ENCODE measurements at regions not wholly inside any gene's neighbourhood (a gene's known extent, or its start where the extent isn't known, plus 50 kb on each side); places are given as distances from the start of the nearest gene placed in this dataset.

GRCh38 chr13:105213512-105213911, 1322.0 kb downstream of the EFNB2 start:
- DNase-seq (ENCODE audit: low read depth, low spot score) (no peak), ATAC-seq (no peak)
- TF ChIP-seq EZH2phosphoT487 (IDR thresholded peaks at IDR 0.05; ENCODE audit: borderline replicate concordance) (no peak), EZH2 (IDR thresholded peaks at IDR 0.05) (no peak), EGR1 (IDR thresholded peaks at IDR 0.05; ENCODE audit: low read depth) (no peak), POLR2A (IDR thresholded peaks at IDR 0.05; ENCODE audit: borderline replicate concordance, extremely low read depth, insufficient read depth, insufficient read length) (no peak), REST (IDR thresholded peaks at IDR 0.05; ENCODE audit: low read depth) (no peak), ZBTB33 (IDR thresholded peaks at IDR 0.05; ENCODE audit: extremely low read depth, insufficient replicate concordance, low read length) (no peak), MAX (IDR thresholded peaks at IDR 0.05) (no peak), CTCF (IDR thresholded peaks at IDR 0.05 in 2 of 3, conservative IDR thresholded peaks at IDR 0.05 in 1 of 3; ENCODE audit: borderline replicate concordance in 1 of 3, insufficient read depth in 1 of 3, low read depth in 2 of 3, low read length in 2 of 3) (no peak), SIN3A (IDR thresholded peaks at IDR 0.05; ENCODE audit: low read depth) (no peak), YY1 (IDR thresholded peaks at IDR 0.05; ENCODE audit: extremely low read depth, insufficient replicate concordance, low read depth, low read length) (no peak), ZNF274 (IDR thresholded peaks at IDR 0.05; ENCODE audit: low read depth, low read length) (no peak), POLR2AphosphoS5 (IDR thresholded peaks at IDR 0.05; ENCODE audit: low read depth, low read length) (no peak), ZFX (IDR thresholded peaks at IDR 0.05) (no peak), SRF (IDR thresholded peaks at IDR 0.05; ENCODE audit: low read depth) (no peak), JUND (IDR thresholded peaks at IDR 0.05) (no peak)
- Histone ChIP-seq H3K4me3 (replicated peaks in 1 of 2; ENCODE audit: low read depth in 1 of 2, low read length in 2 of 2) (no peak overlapping the region), H3K27me3 (ENCODE audit: insufficient read depth, low read length) (no peaks in the 10 kb centered on the region), H3K9me3 (ENCODE audit: control insufficient read depth in 1 of 2, insufficient read depth in 1 of 2, low read depth in 1 of 2, low read length in 2 of 2) (no peaks in the 10 kb centered on the region), H4K20me1 (ENCODE audit: insufficient read depth) (no peaks in the 10 kb centered on the region), H3K4me2 (ENCODE audit: low read length) (no peak overlapping the region), H3K36me3 (ENCODE audit: control insufficient read depth in 1 of 2, insufficient read depth in 2 of 2, low read length in 2 of 2) (no peaks in the 10 kb centered on the region), H3K9ac (ENCODE audit: low read length) (no peak overlapping the region), H3K79me2 (ENCODE audit: insufficient read depth, low read length) (no peaks in the 10 kb centered on the region), H3K9me2 (ENCODE audit: insufficient read depth) (no peaks in the 10 kb centered on the region), H3K27ac (ENCODE audit: low read depth, low read length) (no peak overlapping the region), H2AFZ (ENCODE audit: low read depth, low read length, poor library complexity, severe bottlenecking) (no peak overlapping the region), H3K4me1 (ENCODE audit: control insufficient read depth in 1 of 2, insufficient read depth in 2 of 2, low read length in 2 of 2) (no peaks in the 10 kb centered on the region)
- RAD21 ChIA-PET (ENCODE audit: low non-redundant PET in 1 of 2, low total read pairs in 2 of 2, uncharacterized antibody in 2 of 2, unreplicated experiment in 2 of 2) = no interaction called here
- intact Hi-C loops (cut with micrococcal nuclease) = no loop called here
- POLR2A ChIA-PET = no interaction called here
- no TSS peak for BruUV-seq (replicated peaks)
- CTCF ChIA-PET = no interaction called here

All from HCT116 (cell line).